Bronchial epithelial cell (primary cell): ENCODE measurements at regions not wholly inside any gene's neighbourhood (a gene's known extent, or its start where the extent isn't known, plus 50 kb on each side); places are given as distances from the start of the nearest gene placed in this dataset.

Source experiments
- DNase-seq: peaks from one replicate; pipeline ENCODE4 v3.0.0-alpha.2; 2010; ENCODE audit warnings: low read depth
- FAIRE-seq: peaks from 2 replicates; lab custom pipeline; 2011; peaks lifted over from hg19 to GRCh38; lab: Jason Lieb, UNC
- H3K27me3 ChIP-seq: 2 replicates; pipeline ENCODE4 v1.5.1; 2011; ENCODE audit warnings: low read length; ENCODE audit not compliant: control insufficient read depth, insufficient read depth
- H3K36me3 ChIP-seq: 2 replicates; pipeline ENCODE4 v1.5.1; 2011; ENCODE audit warnings: low read length; ENCODE audit not compliant: control insufficient read depth, insufficient read depth
- H3K4me3 ChIP-seq: 2 replicates; pipeline ENCODE4 v1.5.1; 2011; ENCODE audit warnings: mild to moderate bottlenecking, low read depth, low read length, control low read depth
- CTCF ChIP-seq: IDR thresholded peaks from 2 replicates; pipeline ENCODE4 v1.5.1; 2011; ENCODE audit warnings: mild to moderate bottlenecking, moderate library complexity, low read length, control low read depth, inconsistent platforms; ENCODE audit not compliant: insufficient read depth, severe bottlenecking

GRCh38 chr16:86170720-86171119, 271.8 kb downstream of the IRF8 start:
- no peak for FAIRE-seq

GRCh38 chr16:86171329-86171728, 272.4 kb downstream of the IRF8 start:
- FAIRE-seq: no peak
- H3K36me3 ChIP-seq: no peaks in the 10 kb centered on the region

More at GRCh38 chr16:86170720-86171119, 271.8 kb downstream of the IRF8 start:
- H3K4me3 ChIP-seq: no peak overlapping the region
- no peaks in the 10 kb centered on the region for H3K36me3 ChIP-seq
- no peak for DNase-seq
- no peak for TF ChIP-seq CTCF
- no peaks in the 10 kb centered on the region for H3K27me3 ChIP-seq

GRCh38 chr16:86175816-86176215, 276.9 kb downstream of the IRF8 start:
- no peak for DNase-seq
- Histone ChIP-seq H3K4me3 (no peak overlapping the region), H3K27me3 (no peaks in the 10 kb centered on the region), H3K36me3 (no peaks in the 10 kb centered on the region)
- no peak for TF ChIP-seq CTCF
- FAIRE-seq: no peak

More at GRCh38 chr16:86171329-86171728, 272.4 kb downstream of the IRF8 start:
- Histone ChIP-seq H3K4me3 (no peak overlapping the region), H3K27me3 (no peaks in the 10 kb centered on the region)
- no peak for TF ChIP-seq CTCF
- no peak for DNase-seq

- DNase-seq (no peak), FAIRE-seq (no peak)
- Histone ChIP-seq H3K36me3 (no peaks in the 10 kb centered on the region), H3K4me3 (no peak overlapping the region), H3K27me3 (no peaks in the 10 kb centered on the region)
- no peak for TF ChIP-seq CTCF
These were observed 277.5 kb downstream of the IRF8 start for GRCh38 chr16:86176462-86176861.

GRCh38 chr16:86180244-86180643, 281.3 kb downstream of the IRF8 start:
- DNase-seq: no peak
- FAIRE-seq: no peak

More at GRCh38 chr16:86180244-86180643, 281.3 kb downstream of the IRF8 start:
- no peak for TF ChIP-seq CTCF
- Histone ChIP-seq H3K4me3 (no peak overlapping the region), H3K27me3 (no peaks in the 10 kb centered on the region), H3K36me3 (no peaks in the 10 kb centered on the region)
